MM.1S (cell line): ENCODE measurements at regions not wholly inside any gene's neighbourhood (a gene's known extent, or its start where the extent isn't known, plus 50 kb on each side); places are given as distances from the start of the nearest gene placed in this dataset.

Experiments used
- DNase-seq: peaks from one replicate; pipeline ENCODE4 v3.0.0-alpha.2; 2015
- H2AFZ ChIP-seq: fragments of 300-600 bp; sonication (generic); 2 replicates; pipeline ENCODE4 v1.6.0; 2016; ENCODE audit warnings: antibody characterized with exemption, low read length
- H3F3A ChIP-seq: fragments of 300-600 bp; sonication (generic); 2 replicates; pipeline ENCODE4 v1.6.1; 2016; ENCODE audit warnings: mild to moderate bottlenecking, antibody characterized with exemption, low read length, moderate library complexity, mixed read lengths; ENCODE audit not compliant: insufficient read depth
- H3K27ac ChIP-seq: fragments of 300-600 bp; sonication (generic); 2 replicates; pipeline ENCODE4 v1.5.1; 2016; ENCODE audit warnings: mild to moderate bottlenecking, low read length
- H3K27me3 ChIP-seq: fragments of 300-600 bp; sonication (generic); replicated peaks from 2 replicates; pipeline ENCODE4 v1.6.0; 2016; ENCODE audit warnings: low read length; ENCODE audit not compliant: insufficient read depth
- H3K36me3 ChIP-seq: fragments of 300-600 bp; sonication (generic); replicated peaks from 2 replicates; pipeline ENCODE4 v1.6.1; 2016; ENCODE audit warnings: mild to moderate bottlenecking, low read length, mixed read lengths; ENCODE audit not compliant: insufficient read depth
- H3K4me1 ChIP-seq: fragments of 300-600 bp; sonication (generic); 2 replicates; pipeline ENCODE4 v1.6.1; 2016; ENCODE audit warnings: low read length, mixed read lengths
- H3K4me2 ChIP-seq: fragments of 300-600 bp; sonication (generic); 2 replicates; pipeline ENCODE4 v1.6.0; 2016; ENCODE audit warnings: low read depth, low read length
- H3K4me3 ChIP-seq: fragments of 300-600 bp; sonication (generic); 2 replicates; pipeline ENCODE4 v1.5.1; 2016; ENCODE audit warnings: low read length, mixed read lengths
- H3K79me2 ChIP-seq: fragments of 300-600 bp; sonication (generic); 2 replicates; pipeline ENCODE4 v1.6.1; 2016; ENCODE audit warnings: mixed run types, low read length, mixed read lengths
- H3K9ac ChIP-seq: fragments of 300-600 bp; sonication (generic); 2 replicates; pipeline ENCODE4 v1.6.1; 2016; ENCODE audit warnings: low read length, mixed read lengths
- H3K9me2 ChIP-seq: fragments of 300-600 bp; sonication (generic); replicated peaks from 2 replicates; pipeline ENCODE4 v1.6.1; 2016; ENCODE audit warnings: mild to moderate bottlenecking, low read length, mixed read lengths; ENCODE audit not compliant: insufficient read depth
- H3K9me3 ChIP-seq: fragments of 300-600 bp; sonication (generic); replicated peaks from 2 replicates; pipeline ENCODE4 v1.6.1; 2016; ENCODE audit warnings: mild to moderate bottlenecking, low read length, mixed read lengths; ENCODE audit not compliant: insufficient read depth
- H4K20me1 ChIP-seq: fragments of 300-600 bp; sonication (generic); 2 replicates; pipeline ENCODE4 v1.6.1; 2016; ENCODE audit warnings: mild to moderate bottlenecking, low read length, moderate library complexity, mixed read lengths; ENCODE audit not compliant: insufficient read depth
- CTCF ChIP-seq: fragments of 300-600 bp; sonication (generic); IDR thresholded peaks from 2 replicates; pipeline ENCODE4 v1.5.1; 2016; ENCODE audit warnings: antibody characterized with exemption, low read length, mixed read lengths
- EZH2 ChIP-seq: fragments of 300-600 bp; sonication (generic); optimal IDR thresholded peaks from 2 replicates; pipeline ENCODE3; 2017; ENCODE audit warnings: low read depth, mild to moderate bottlenecking, antibody characterized with exemption, low read length, mixed read lengths
- EZH2phosphoT487 ChIP-seq: fragments of 300-600 bp; sonication (generic); IDR thresholded peaks from 2 replicates; pipeline ENCODE4 v1.6.1; 2018; ENCODE audit warnings: antibody characterized with exemption, low read length

- Histone ChIP-seq H3K4me3 (no peak overlapping the region), H3K9me3 (no peaks in the 10 kb centered on the region), H3K79me2 (no peaks in the 10 kb centered on the region), H3K27me3 (no peaks in the 10 kb centered on the region), H3K4me1 (no peaks in the 10 kb centered on the region), H4K20me1 (no peaks in the 10 kb centered on the region), H3K9me2 (no peaks in the 10 kb centered on the region; the same call in 1 of the 2 replicates), H2AFZ (no peak overlapping the region), H3F3A (no peaks in the 10 kb centered on the region), H3K9ac (no peak overlapping the region), H3K27ac (no peak overlapping the region), H3K36me3 (no peaks in the 10 kb centered on the region), H3K4me2 (no peak overlapping the region)
- peak; percentile 54 for DNase-seq
- TF ChIP-seq EZH2phosphoT487 (no peak), EZH2 (no peak), CTCF (no peak)
These were observed 151.8 kb upstream of the TMTC4 start for GRCh38 chr13:100826441-100826840.

GRCh38 chr13:100825557-100825956 is 151.0 kb upstream of the TMTC4 start:
- Histone ChIP-seq H3K4me1 (no peaks in the 10 kb centered on the region), H3K4me2 (no peak overlapping the region), H3K9ac (no peak overlapping the region), H3K27me3 (no peaks in the 10 kb centered on the region), H4K20me1 (no peaks in the 10 kb centered on the region), H3K4me3 (no peak overlapping the region), H3F3A (no peaks in the 10 kb centered on the region), H2AFZ (no peak overlapping the region), H3K9me3 (no peaks in the 10 kb centered on the region), H3K9me2 (no peaks in the 10 kb centered on the region; the same call in 1 of the 2 replicates), H3K27ac (no peak overlapping the region), H3K79me2 (no peaks in the 10 kb centered on the region), H3K36me3 (no peaks in the 10 kb centered on the region)
- DNase-seq, result no peak
- no peak for TF ChIP-seq EZH2phosphoT487
- TF ChIP-seq EZH2, result no peak
- TF ChIP-seq CTCF, result no peak

- H3K9ac ChIP-seq, result no peak overlapping the region
- TF ChIP-seq EZH2 (no peak), CTCF (no peak), EZH2phosphoT487 (no peak)
These were observed 149.8 kb upstream of the TMTC4 start for GRCh38 chr13:100824366-100824765.

More at GRCh38 chr13:100824366-100824765, 149.8 kb upstream of the TMTC4 start:
- H3K9me3 ChIP-seq, result no peaks in the 10 kb centered on the region
- no peaks in the 10 kb centered on the region for H3F3A ChIP-seq
- H3K27me3 ChIP-seq, result no peaks in the 10 kb centered on the region
- no peak overlapping the region for H3K4me2 ChIP-seq
- no peak overlapping the region for H3K4me3 ChIP-seq
- DNase-seq, result no peak
- H3K4me1 ChIP-seq, result no peaks in the 10 kb centered on the region
- no peaks in the 10 kb centered on the region for H3K36me3 ChIP-seq
- H4K20me1 ChIP-seq, result no peaks in the 10 kb centered on the region
- H3K27ac ChIP-seq, result no peak overlapping the region
- H2AFZ ChIP-seq, result no peak overlapping the region
- H3K79me2 ChIP-seq, result no peaks in the 10 kb centered on the region
- no peaks in the 10 kb centered on the region; the same call in 1 of the 2 replicates for H3K9me2 ChIP-seq
